ENCODE measurements at regions not wholly inside any gene's neighbourhood (a gene's known extent, or its start where the extent isn't known, plus 50 kb on each side); places are given as distances from the start of the nearest gene placed in this dataset.

GRCh38 chr5:24899180-24899579 is 254.4 kb upstream of the CDH10 start (continued):
- TF ChIP-seq CHD7 (IDR thresholded peaks at IDR 0.05; ENCODE audit: insufficient replicate concordance, low read length) (no peak), JUND (IDR thresholded peaks at IDR 0.05; ENCODE audit: low read length) (no peak), CEBPB (IDR thresholded peaks at IDR 0.05; ENCODE audit: low read depth, low read length) (no peak), GTF2F1 (IDR thresholded peaks at IDR 0.05; ENCODE audit: borderline replicate concordance, low read depth, low read length) (no peak), BCL11A (IDR thresholded peaks at IDR 0.05; ENCODE audit: low read depth in 2 of 2, low read length in 2 of 2) (no peak), CBX5 (IDR thresholded peaks at IDR 0.05; ENCODE audit: low read depth, low read length) (no peak), TBP (IDR thresholded peaks at IDR 0.05; ENCODE audit: low read depth, low read length) (no peak), PHF8 (conservative IDR thresholded peaks at IDR 0.05; ENCODE audit: low read depth, low read length) (no peak), POLR2AphosphoS5 (IDR thresholded peaks at IDR 0.05; ENCODE audit: low read depth, low read length) (no peak), NRF1 (IDR thresholded peaks at IDR 0.05; ENCODE audit: low read depth, low read length) (no peak), YY1 (IDR thresholded peaks at IDR 0.05; ENCODE audit: low read depth, low read length) (no peak), POLR2A (IDR thresholded peaks at IDR 0.05; ENCODE audit: control extremely low read depth in 1 of 2, low read depth in 2 of 2, low read length in 2 of 2) (no peak), NANOG (IDR thresholded peaks at IDR 0.05; ENCODE audit: insufficient read depth, low read depth, low read length, poor library complexity, severe bottlenecking) (no peak)

All from H1 (cell line).